ENCODE measurements at regions not wholly inside any gene's neighbourhood (a gene's known extent, or its start where the extent isn't known, plus 50 kb on each side); places are given as distances from the start of the nearest gene placed in this dataset.

- Histone ChIP-seq H3K9me2 (replicated peaks; ENCODE audit: insufficient read depth, low read length) (no peaks in the 10 kb centered on the region), H3K4me3 (ENCODE audit: low read length) (no peak overlapping the region), H3K4me2 (ENCODE audit: low read depth, low read length) (no peak overlapping the region), H3F3A (ENCODE audit: insufficient read depth, low read length) (no peaks in the 10 kb centered on the region), H3K79me2 (ENCODE audit: low read length) (no peaks in the 10 kb centered on the region), H3K36me3 (replicated peaks; ENCODE audit: insufficient read depth, low read length) (no peaks in the 10 kb centered on the region), H3K9ac (ENCODE audit: low read length) (no peak overlapping the region), H3K27me3 (replicated peaks; ENCODE audit: insufficient read depth, low read length) (no peaks in the 10 kb centered on the region), H2AFZ (ENCODE audit: low read length) (no peak overlapping the region), H4K20me1 (ENCODE audit: insufficient read depth, low read length) (no peaks in the 10 kb centered on the region), H3K27ac (ENCODE audit: low read length) (no peak overlapping the region), H3K4me1 (ENCODE audit: low read length) (no peaks in the 10 kb centered on the region), H3K9me3 (replicated peaks; ENCODE audit: insufficient read depth, low read length) (no peaks in the 10 kb centered on the region; the same call in 1 of the 2 replicates)
- no peak for DNase-seq
- no peak for TF ChIP-seq EZH2 (optimal IDR thresholded peaks at IDR 0.05; ENCODE audit: low read depth, low read length)
- no peak for TF ChIP-seq CTCF (IDR thresholded peaks at IDR 0.05; ENCODE audit: low read length)
- no peak for TF ChIP-seq EZH2phosphoT487 (IDR thresholded peaks at IDR 0.05; ENCODE audit: low read length)
Observed at GRCh38 chr10:5268743-5269142, 72.1 kb downstream of the AKR1C4 start.

- DNase-seq = no peak
- Histone ChIP-seq H3K4me1 (ENCODE audit: low read length) (no peaks in the 10 kb centered on the region), H2AFZ (ENCODE audit: low read length) (no peak overlapping the region), H3K27me3 (replicated peaks; ENCODE audit: insufficient read depth, low read length) (no peaks in the 10 kb centered on the region), H3K9me3 (replicated peaks; ENCODE audit: insufficient read depth, low read length) (no peaks in the 10 kb centered on the region; the same call in 1 of the 2 replicates), H3K27ac (ENCODE audit: low read length) (no peak overlapping the region), H3K9me2 (replicated peaks; ENCODE audit: insufficient read depth, low read length) (no peaks in the 10 kb centered on the region), H3K36me3 (replicated peaks; ENCODE audit: insufficient read depth, low read length) (no peaks in the 10 kb centered on the region), H3K4me3 (ENCODE audit: low read length) (no peak overlapping the region), H3K4me2 (ENCODE audit: low read depth, low read length) (no peak overlapping the region), H3F3A (ENCODE audit: insufficient read depth, low read length) (no peaks in the 10 kb centered on the region), H4K20me1 (ENCODE audit: insufficient read depth, low read length) (no peaks in the 10 kb centered on the region), H3K79me2 (ENCODE audit: low read length) (no peaks in the 10 kb centered on the region), H3K9ac (ENCODE audit: low read length) (no peak overlapping the region)
- no peak for TF ChIP-seq EZH2 (optimal IDR thresholded peaks at IDR 0.05; ENCODE audit: low read depth, low read length)
- no peak for TF ChIP-seq CTCF (IDR thresholded peaks at IDR 0.05; ENCODE audit: low read length)
- no peak for TF ChIP-seq EZH2phosphoT487 (IDR thresholded peaks at IDR 0.05; ENCODE audit: low read length)
Observed at GRCh38 chr10:5269791-5270190, 73.2 kb downstream of the AKR1C4 start.

GRCh38 chr10:5271526-5271925 is 74.9 kb downstream of the AKR1C4 start:
- H3K9me3 ChIP-seq (replicated peaks; ENCODE audit: insufficient read depth, low read length) = no peaks in the 10 kb centered on the region
- no peak for DNase-seq
- H4K20me1 ChIP-seq (ENCODE audit: insufficient read depth, low read length) = no peaks in the 10 kb centered on the region
- no peaks in the 10 kb centered on the region for H3K36me3 ChIP-seq (replicated peaks; ENCODE audit: insufficient read depth, low read length)
- TF ChIP-seq EZH2 (optimal IDR thresholded peaks at IDR 0.05; ENCODE audit: low read depth, low read length) = no peak
- no peaks in the 10 kb centered on the region for H3K27me3 ChIP-seq (replicated peaks; ENCODE audit: insufficient read depth, low read length)
- no peak overlapping the region for H3K9ac ChIP-seq (ENCODE audit: low read length)
- no peaks in the 10 kb centered on the region for H3F3A ChIP-seq (ENCODE audit: insufficient read depth, low read length)
- H2AFZ ChIP-seq (ENCODE audit: low read length) = no peak overlapping the region
- H3K4me1 ChIP-seq (ENCODE audit: low read length) = no peaks in the 10 kb centered on the region
- no peak overlapping the region for H3K4me2 ChIP-seq (ENCODE audit: low read depth, low read length)
- no peak overlapping the region for H3K27ac ChIP-seq (ENCODE audit: low read length)
- H3K4me3 ChIP-seq (ENCODE audit: low read length) = no peak overlapping the region
- H3K79me2 ChIP-seq (ENCODE audit: low read length) = no peaks in the 10 kb centered on the region
- H3K9me2 ChIP-seq (replicated peaks; ENCODE audit: insufficient read depth, low read length) = no peaks in the 10 kb centered on the region

GRCh38 chr10:5272065-5272803 is 75.6 kb downstream of the AKR1C4 start:
- Histone ChIP-seq H3K36me3 (replicated peaks; ENCODE audit: insufficient read depth, low read length) (no peaks in the 10 kb centered on the region), H3K4me2 (ENCODE audit: low read depth, low read length) (no peak overlapping the region), H3K79me2 (ENCODE audit: low read length) (no peaks in the 10 kb centered on the region), H3K4me3 (ENCODE audit: low read length) (no peak overlapping the region), H3F3A (ENCODE audit: insufficient read depth, low read length) (no peaks in the 10 kb centered on the region), H3K9me2 (replicated peaks; ENCODE audit: insufficient read depth, low read length) (no peaks in the 10 kb centered on the region), H3K27me3 (replicated peaks; ENCODE audit: insufficient read depth, low read length) (no peaks in the 10 kb centered on the region), H3K27ac (ENCODE audit: low read length) (no peak overlapping the region), H3K4me1 (ENCODE audit: low read length) (no peaks in the 10 kb centered on the region), H4K20me1 (ENCODE audit: insufficient read depth, low read length) (no peaks in the 10 kb centered on the region), H2AFZ (ENCODE audit: low read length) (no peak overlapping the region), H3K9ac (ENCODE audit: low read length) (no peak overlapping the region), H3K9me3 (replicated peaks; ENCODE audit: insufficient read depth, low read length) (no peaks in the 10 kb centered on the region)
- no peak for DNase-seq
- no peak for TF ChIP-seq EZH2 (optimal IDR thresholded peaks at IDR 0.05; ENCODE audit: low read depth, low read length)
- no peak for TF ChIP-seq EZH2phosphoT487 (IDR thresholded peaks at IDR 0.05; ENCODE audit: low read length)
- no peak for TF ChIP-seq CTCF (IDR thresholded peaks at IDR 0.05; ENCODE audit: low read length)
